ENCODE measurements at regions not wholly inside any gene's neighbourhood (a gene's known extent, or its start where the extent isn't known, plus 50 kb on each side); places are given as distances from the start of the nearest gene placed in this dataset.

DNA sequence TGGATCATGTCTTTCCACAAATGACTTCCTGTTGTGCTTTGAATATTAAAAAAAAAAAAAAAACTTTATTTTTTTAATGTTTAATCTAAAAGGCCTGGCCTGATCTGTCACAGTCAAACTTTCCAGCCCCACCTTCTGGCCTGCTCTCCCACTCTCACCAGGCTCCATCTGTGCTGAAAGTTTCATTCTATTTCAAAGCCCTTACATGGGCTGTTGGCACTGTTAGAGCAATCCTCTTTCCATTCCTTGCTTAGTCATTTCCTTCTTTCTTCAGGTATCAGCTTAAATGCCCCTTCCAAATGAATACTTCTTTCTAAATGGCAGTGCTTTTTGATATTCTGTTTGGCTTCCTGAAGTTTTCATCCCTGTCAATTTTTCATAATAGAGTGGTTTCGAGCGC is 1104.8 kb upstream of the C9orf72 start:
- FAIRE-seq: no peak
- WGBS (ENCODE audit: insufficient coverage, low coverage, missing lambda C conversion rate): no CpG with 5 or more reads among the region's 2 CpGs
- H3K4me3 ChIP-seq: no peak overlapping the region

More for the DNA sequence above, 1104.8 kb upstream of the C9orf72 start:
- H3K9ac ChIP-seq (ENCODE audit: insufficient read depth in 1 of 2, low read depth in 2 of 2, low read length in 2 of 2): no peak overlapping the region
- CTCF ChIA-PET (ENCODE audit: low intra/inter-chr PET ratio): no interaction called here
- intact Hi-C loops (cut with micrococcal nuclease) (no loop called here), in situ Hi-C loops (cut with MboI) (no loop called here)
- H3K27ac ChIP-seq (ENCODE audit: extremely low read depth, low read depth, low read length): no peak overlapping the region
- no TSS peak for BruUV-seq (replicated peaks)
- TF ChIP-seq EHMT2 (IDR thresholded peaks at IDR 0.05): no peak
- no peak for TF ChIP-seq JUNB (CRISPR knock-in tag; conservative IDR thresholded peaks at IDR 0.05)
- no peak for TF ChIP-seq HNRNPUL1 (IDR thresholded peaks at IDR 0.05; ENCODE audit: low read length)
- no peak for TF ChIP-seq ZNF174 (CRISPR knock-in tag; IDR thresholded peaks at IDR 0.05)
- TF ChIP-seq MCM5 (IDR thresholded peaks at IDR 0.05; ENCODE audit: low read depth): no peak
- no peak for TF ChIP-seq PHF20 (IDR thresholded peaks at IDR 0.05; ENCODE audit: partially characterized antibody)
- TF ChIP-seq ZNF384 (IDR thresholded peaks at IDR 0.05; ENCODE audit: low read depth, low read length): no peak
- TF ChIP-seq EP300 (IDR thresholded peaks at IDR 0.05; ENCODE audit: low read length): no peak
- no peak for TF ChIP-seq MIER1 (IDR thresholded peaks at IDR 0.05; ENCODE audit: low read depth)
- TF ChIP-seq TBL1XR1 (IDR thresholded peaks at IDR 0.05; ENCODE audit: low read length in 2 of 2): no peak
- TF ChIP-seq, protein P1, sequence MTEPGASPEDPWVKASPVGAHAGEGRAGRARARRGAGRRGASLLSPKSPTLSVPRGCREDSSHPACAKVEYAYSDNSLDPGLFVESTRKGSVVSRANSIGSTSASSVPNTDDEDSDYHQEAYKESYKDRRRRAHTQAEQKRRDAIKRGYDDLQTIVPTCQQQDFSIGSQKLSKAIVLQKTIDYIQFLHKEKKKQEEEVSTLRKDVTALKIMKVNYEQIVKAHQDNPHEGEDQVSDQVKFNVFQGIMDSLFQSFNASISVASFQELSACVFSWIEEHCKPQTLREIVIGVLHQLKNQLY (CRISPR knock-in tag; conservative IDR thresholded peaks at IDR 0.05): no peak
- TF ChIP-seq, protein P2, sequence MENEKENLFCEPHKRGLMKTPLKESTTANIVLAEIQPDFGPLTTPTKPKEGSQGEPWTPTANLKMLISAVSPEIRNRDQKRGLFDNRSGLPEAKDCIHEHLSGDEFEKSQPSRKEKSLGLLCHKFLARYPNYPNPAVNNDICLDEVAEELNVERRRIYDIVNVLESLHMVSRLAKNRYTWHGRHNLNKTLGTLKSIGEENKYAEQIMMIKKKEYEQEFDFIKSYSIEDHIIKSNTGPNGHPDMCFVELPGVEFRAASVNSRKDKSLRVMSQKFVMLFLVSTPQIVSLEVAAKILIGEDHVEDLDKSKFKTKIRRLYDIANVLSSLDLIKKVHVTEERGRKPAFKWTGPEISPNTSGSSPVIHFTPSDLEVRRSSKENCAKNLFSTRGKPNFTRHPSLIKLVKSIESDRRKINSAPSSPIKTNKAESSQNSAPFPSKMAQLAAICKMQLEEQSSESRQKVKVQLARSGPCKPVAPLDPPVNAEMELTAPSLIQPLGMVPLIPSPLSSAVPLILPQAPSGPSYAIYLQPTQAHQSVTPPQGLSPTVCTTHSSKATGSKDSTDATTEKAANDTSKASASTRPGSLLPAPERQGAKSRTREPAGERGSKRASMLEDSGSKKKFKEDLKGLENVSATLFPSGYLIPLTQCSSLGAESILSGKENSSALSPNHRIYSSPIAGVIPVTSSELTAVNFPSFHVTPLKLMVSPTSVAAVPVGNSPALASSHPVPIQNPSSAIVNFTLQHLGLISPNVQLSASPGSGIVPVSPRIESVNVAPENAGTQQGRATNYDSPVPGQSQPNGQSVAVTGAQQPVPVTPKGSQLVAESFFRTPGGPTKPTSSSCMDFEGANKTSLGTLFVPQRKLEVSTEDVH (IDR thresholded peaks at IDR 0.05; ENCODE audit: low read depth, partially characterized antibody): no peak
- no peak for TF ChIP-seq HNRNPK (IDR thresholded peaks at IDR 0.05; ENCODE audit: low read depth, low read length, poor library complexity, severe bottlenecking)
- no peaks in the 10 kb centered on the region for H3K9me3 ChIP-seq (replicated peaks; ENCODE audit: control insufficient read depth, insufficient read depth, low read depth, low read length)
- no peaks in the 10 kb centered on the region for H3K27me3 ChIP-seq (ENCODE audit: control insufficient read depth in 2 of 2, insufficient read depth in 2 of 2, low read length in 2 of 2)
- no peaks in the 10 kb centered on the region for H3K9me1 ChIP-seq (ENCODE audit: control insufficient read depth, insufficient read depth, low read length)
- H4K20me1 ChIP-seq (replicated peaks; ENCODE audit: control insufficient read depth, insufficient read depth, low read length): no peaks in the 10 kb centered on the region
- ATAC-seq (no peak), DNase-seq (ENCODE audit: extremely low read depth in 1 of 4, low spot score in 3 of 4) (no peak)
- no peak overlapping the region for H2AFZ ChIP-seq (ENCODE audit: low read depth, low read length)
- H3K4me1 ChIP-seq (replicated peaks in 1 of 2; ENCODE audit: control insufficient read depth in 2 of 2, insufficient read depth in 2 of 2, low read length in 2 of 2): no peaks in the 10 kb centered on the region
- no peaks in the 10 kb centered on the region for H3K79me2 ChIP-seq (ENCODE audit: control insufficient read depth, insufficient read depth, low read length)
- H3K36me3 ChIP-seq (ENCODE audit: control insufficient read depth, insufficient read depth, low read length): no peaks in the 10 kb centered on the region
- POLR2A ChIA-PET: no interaction called here
- no peak overlapping the region for H3K4me2 ChIP-seq (ENCODE audit: insufficient read depth, low read length)

All from K562 (cell line).